Gastroesophageal sphincter (tissue), 3 donors: ENCODE measurements at regions not wholly inside any gene's neighbourhood (a gene's known extent, or its start where the extent isn't known, plus 50 kb on each side); places are given as distances from the start of the nearest gene placed in this dataset.

ENCODE experiments used
- EP300 ChIP-seq: sonication (generic); formaldehyde crosslinking; IDR thresholded peaks from one replicate; pipeline ENCODE4 v1.6.1; 2017; ENCODE audit warnings: antibody characterized with exemption, mild to moderate bottlenecking
- POLR2AphosphoS5 ChIP-seq: sonication (generic); formaldehyde crosslinking; IDR thresholded peaks from one replicate; pipeline ENCODE4 v1.6.1; 2017; ENCODE audit warnings: antibody characterized with exemption
- TF ChIP-seq, protein P1 (sequence below), 4 experiments: fragments of 200-600 bp in 2 of 4; fragments of 450-650 bp in 2 of 4; sonication (generic) in 1 of 4; IDR thresholded peaks; one replicate each; pipeline ENCODE4 v1.5.1; 2017 to 2019; ENCODE audit warnings: antibody characterized with exemption in 4 of 4, mild to moderate bottlenecking in 2 of 4, moderate library complexity in 2 of 4

GRCh38 chr13:37303606-37304005, 198.1 kb upstream of the CSNK1A1L start:
- TF ChIP-seq POLR2AphosphoS5 (no peak), EP300 (no peak)
- TF ChIP-seq, protein P1, sequence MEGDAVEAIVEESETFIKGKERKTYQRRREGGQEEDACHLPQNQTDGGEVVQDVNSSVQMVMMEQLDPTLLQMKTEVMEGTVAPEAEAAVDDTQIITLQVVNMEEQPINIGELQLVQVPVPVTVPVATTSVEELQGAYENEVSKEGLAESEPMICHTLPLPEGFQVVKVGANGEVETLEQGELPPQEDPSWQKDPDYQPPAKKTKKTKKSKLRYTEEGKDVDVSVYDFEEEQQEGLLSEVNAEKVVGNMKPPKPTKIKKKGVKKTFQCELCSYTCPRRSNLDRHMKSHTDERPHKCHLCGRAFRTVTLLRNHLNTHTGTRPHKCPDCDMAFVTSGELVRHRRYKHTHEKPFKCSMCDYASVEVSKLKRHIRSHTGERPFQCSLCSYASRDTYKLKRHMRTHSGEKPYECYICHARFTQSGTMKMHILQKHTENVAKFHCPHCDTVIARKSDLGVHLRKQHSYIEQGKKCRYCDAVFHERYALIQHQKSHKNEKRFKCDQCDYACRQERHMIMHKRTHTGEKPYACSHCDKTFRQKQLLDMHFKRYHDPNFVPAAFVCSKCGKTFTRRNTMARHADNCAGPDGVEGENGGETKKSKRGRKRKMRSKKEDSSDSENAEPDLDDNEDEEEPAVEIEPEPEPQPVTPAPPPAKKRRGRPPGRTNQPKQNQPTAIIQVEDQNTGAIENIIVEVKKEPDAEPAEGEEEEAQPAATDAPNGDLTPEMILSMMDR (IDR thresholded peaks at IDR 0.05) = no peak
